Mesenchymal stem cell (in vitro differentiated cells and primary cell): ENCODE measurements at regions not wholly inside any gene's neighbourhood (a gene's known extent, or its start where the extent isn't known, plus 50 kb on each side); places are given as distances from the start of the nearest gene placed in this dataset.

Experiments used
- DNase-seq: peaks from one replicate; pipeline ENCODE4 v3.0.0-alpha.2; 2013
- H2AFZ ChIP-seq: one replicate; pipeline ENCODE4 v1.6.1; 2013; ENCODE audit warnings: low read depth, mild to moderate bottlenecking, control low read depth, inconsistent platforms, low read length, moderate library complexity
- H2AK5ac ChIP-seq: 2 replicates; pipeline ENCODE4 v1.6.1; 2013; ENCODE audit warnings: low read length, moderate library complexity, mild to moderate bottlenecking, inconsistent platforms; ENCODE audit not compliant: severe bottlenecking
- H2BK120ac ChIP-seq: one replicate; pipeline ENCODE4 v1.6.1; 2013; ENCODE audit warnings: low read depth, mild to moderate bottlenecking, inconsistent platforms, low read length, moderate library complexity
- H2BK12ac ChIP-seq, 2 experiments: one replicate each; pipeline ENCODE4 v1.6.1; 2013; ENCODE audit warnings: inconsistent platforms in 2 of 2, low read length in 2 of 2, mild to moderate bottlenecking in 2 of 2, moderate library complexity in 2 of 2, control low read depth in 1 of 2
- H2BK15ac ChIP-seq: one replicate; pipeline ENCODE4 v1.6.1; 2013; ENCODE audit warnings: mild to moderate bottlenecking, low read depth, inconsistent platforms; ENCODE audit not compliant: poor library complexity, severe bottlenecking
- H2BK5ac ChIP-seq: 2 replicates; pipeline ENCODE4 v1.6.1; 2013; ENCODE audit warnings: low read depth, mild to moderate bottlenecking, low read length, control low read depth, inconsistent platforms; ENCODE audit not compliant: poor library complexity, severe bottlenecking
- H3K14ac ChIP-seq, 2 experiments: one replicate each; pipeline ENCODE4 v1.6.1; 2013; ENCODE audit warnings: inconsistent platforms in 2 of 2, low read length in 2 of 2, control low read depth in 1 of 2, mild to moderate bottlenecking in 1 of 2, moderate library complexity in 1 of 2
- H3K18ac ChIP-seq, 2 experiments: one replicate each; pipeline ENCODE4 v1.6.1; 2013; ENCODE audit warnings: inconsistent platforms in 2 of 2, low read length in 2 of 2, control low read depth in 1 of 2, low read depth in 1 of 2, mild to moderate bottlenecking in 1 of 2
- H3K23ac ChIP-seq, 2 experiments: one replicate each; pipeline ENCODE4 v1.6.1; 2013; ENCODE audit warnings: inconsistent platforms in 2 of 2, low read length in 2 of 2, mild to moderate bottlenecking in 2 of 2, moderate library complexity in 2 of 2, control low read depth in 1 of 2
- H3K27ac ChIP-seq: 2 replicates; pipeline ENCODE4 v1.5.1; 2013; ENCODE audit warnings: mild to moderate bottlenecking, moderate library complexity, low read length, control low read depth, inconsistent platforms; ENCODE audit not compliant: poor library complexity, severe bottlenecking
- H3K27me3 ChIP-seq, 2 experiments: 2 replicates each; pipeline versions ENCODE4 v1.6.1 to v1.7.0; 2013; ENCODE audit warnings: low read length in 2 of 2, mild to moderate bottlenecking in 2 of 2, moderate library complexity in 2 of 2, control low read depth in 1 of 2, inconsistent platforms in 1 of 2; ENCODE audit not compliant: control insufficient read depth in 1 of 2, insufficient read depth in 1 of 2
- H3K36me3 ChIP-seq, 2 experiments: 2 replicates each; pipeline versions ENCODE4 v1.6.1 to v1.7.0; 2013; ENCODE audit warnings: low read length in 2 of 2, control low read depth in 1 of 2, inconsistent platforms in 1 of 2, low read depth in 1 of 2, mild to moderate bottlenecking in 1 of 2; ENCODE audit not compliant: insufficient read depth in 2 of 2, control insufficient read depth in 1 of 2
- H3K4ac ChIP-seq, 2 experiments: one replicate each; pipeline ENCODE4 v1.6.1; 2013; ENCODE audit warnings: inconsistent platforms in 2 of 2, low read length in 2 of 2, mild to moderate bottlenecking in 2 of 2, moderate library complexity in 2 of 2, control low read depth in 1 of 2, low read depth in 1 of 2
- H3K4me1 ChIP-seq: 2 replicates; pipeline ENCODE4 v1.6.1; 2013; ENCODE audit warnings: low read depth, low read length, control low read depth; ENCODE audit not compliant: control insufficient read depth, insufficient read depth
- H3K4me2 ChIP-seq: 2 replicates; pipeline ENCODE4 v1.6.1; 2013; ENCODE audit warnings: low read length, mild to moderate bottlenecking, inconsistent platforms; ENCODE audit not compliant: poor library complexity, severe bottlenecking
- H3K4me3 ChIP-seq, 2 experiments: 2 replicates each; pipeline versions ENCODE4 v1.5.1 to v1.7.0; 2013; ENCODE audit warnings: low read length in 2 of 2, mild to moderate bottlenecking in 2 of 2, control low read depth in 1 of 2, low read depth in 1 of 2; ENCODE audit not compliant: insufficient read depth in 1 of 2
- H3K79me1 ChIP-seq: replicated peaks from 2 replicates; pipeline ENCODE4 v1.6.1; 2013; ENCODE audit warnings: mild to moderate bottlenecking, control low read depth, low read length, inconsistent platforms; ENCODE audit not compliant: poor library complexity, severe bottlenecking
- H3K9ac ChIP-seq: 2 replicates; pipeline ENCODE4 v1.7.0; 2013; ENCODE audit warnings: mild to moderate bottlenecking, low read length, moderate library complexity
- H3K9me3 ChIP-seq: 2 replicates; pipeline ENCODE4 v1.7.0; 2013; ENCODE audit warnings: mild to moderate bottlenecking, low read length; ENCODE audit not compliant: control insufficient read depth
- H4K8ac ChIP-seq: one replicate; pipeline ENCODE4 v1.6.1; 2013; ENCODE audit warnings: inconsistent platforms, mild to moderate bottlenecking, low read length, moderate library complexity
- H4K91ac ChIP-seq: one replicate; pipeline ENCODE4 v1.6.1; 2013; ENCODE audit warnings: mild to moderate bottlenecking, low read length, inconsistent platforms
- WGBS: methylation state at CpG from one replicate; pipeline ENCODE4 v1.1.7; 2013; ENCODE audit warnings: mixed read lengths; 5-methylcytosine and 5-hydroxymethylcytosine counted together

GRCh38 chr17:72223866-72224291 lies 103.1 kb downstream of the SOX9 start:
- no peak overlapping the region for H2BK15ac ChIP-seq
- no peak overlapping the region for H3K4me3 ChIP-seq
- H3K4me2 ChIP-seq: no peak overlapping the region
- H2BK5ac ChIP-seq: no peak overlapping the region
- no peak overlapping the region for H2BK12ac ChIP-seq
- no peak overlapping the region for H3K27ac ChIP-seq
- H3K79me1 ChIP-seq: no peaks in the 10 kb centered on the region
- no peak for DNase-seq
- H2BK120ac ChIP-seq: no peak overlapping the region
- H3K9me3 ChIP-seq: no peaks in the 10 kb centered on the region
- H3K23ac ChIP-seq: no peak overlapping the region
- no peak overlapping the region for H3K4ac ChIP-seq
- H3K14ac ChIP-seq: peak overlapping the region in 1 of 2 experiments; percentile 28
- WGBS: 88% methylated on average over 11 of the region's 11 CpGs
- no peak overlapping the region for H4K8ac ChIP-seq
- H2AK5ac ChIP-seq: no peak overlapping the region
- H3K4me1 ChIP-seq: peaks cover 13% of the 10 kb centered on the region
- H2AFZ ChIP-seq: no peak overlapping the region
- peaks cover 23 to 39% of the 10 kb centered on the region in 2 experiments for H3K27me3 ChIP-seq
- no peak overlapping the region for H4K91ac ChIP-seq
- no peaks in the 10 kb centered on the region for H3K36me3 ChIP-seq
- no peak overlapping the region for H3K18ac ChIP-seq
- H3K9ac ChIP-seq: no peak overlapping the region

- H2AK5ac ChIP-seq: no peak overlapping the region
- no peak overlapping the region for H3K9ac ChIP-seq
- no peak overlapping the region for H3K18ac ChIP-seq
- H3K9me3 ChIP-seq: no peaks in the 10 kb centered on the region
- H2BK5ac ChIP-seq: no peak overlapping the region
- H3K79me1 ChIP-seq: no peaks in the 10 kb centered on the region
- no peak overlapping the region for H4K91ac ChIP-seq
- no peak overlapping the region for H4K8ac ChIP-seq
- H3K36me3 ChIP-seq: no peaks in the 10 kb centered on the region
- no peak overlapping the region for H2BK12ac ChIP-seq
- H3K4me1 ChIP-seq: no peaks in the 10 kb centered on the region
- no peak overlapping the region for H3K23ac ChIP-seq
- no peak overlapping the region for H2AFZ ChIP-seq
- WGBS: 90% methylated on average over 3 of the region's 3 CpGs
- H3K4me3 ChIP-seq: no peak overlapping the region
- H3K4ac ChIP-seq: no peak overlapping the region
- no peak overlapping the region for H2BK120ac ChIP-seq
- no peak overlapping the region for H3K14ac ChIP-seq
- H2BK15ac ChIP-seq: no peak overlapping the region
- no peak for DNase-seq
- H3K27me3 ChIP-seq: peaks cover 0 to 15% of the 10 kb centered on the region in 2 experiments
- H3K27ac ChIP-seq: no peak overlapping the region
- no peak overlapping the region for H3K4me2 ChIP-seq
Observed at GRCh38 chr17:72226322-72226721, 105.5 kb downstream of the SOX9 start.

- peaks cover 13 to 55% of the 10 kb centered on the region in 2 experiments for H3K27me3 ChIP-seq
- no peak overlapping the region for H2BK12ac ChIP-seq
- no peak overlapping the region for H3K4me3 ChIP-seq
- no peak overlapping the region for H2AFZ ChIP-seq
- H3K4me2 ChIP-seq: no peak overlapping the region
- H3K14ac ChIP-seq: no peak overlapping the region
- WGBS: 41% methylated on average over 2 of the region's 3 CpGs
- H3K9ac ChIP-seq: no peak overlapping the region
- no peak overlapping the region for H2BK5ac ChIP-seq
- H3K4me1 ChIP-seq: peaks cover 12% of the 10 kb centered on the region
- H3K9me3 ChIP-seq: no peaks in the 10 kb centered on the region
- no peak overlapping the region for H3K4ac ChIP-seq
- H3K27ac ChIP-seq: no peak overlapping the region
- no peaks in the 10 kb centered on the region for H3K36me3 ChIP-seq
- no peaks in the 10 kb centered on the region for H3K79me1 ChIP-seq
- DNase-seq: no peak
- no peak overlapping the region for H2AK5ac ChIP-seq
- H2BK120ac ChIP-seq: no peak overlapping the region
- no peak overlapping the region for H2BK15ac ChIP-seq
- no peak overlapping the region for H3K18ac ChIP-seq
- H3K23ac ChIP-seq: no peak overlapping the region
- H4K8ac ChIP-seq: no peak overlapping the region
- H4K91ac ChIP-seq: no peak overlapping the region
Observed at GRCh38 chr17:72233986-72234385, 113.2 kb downstream of the SOX9 start.

GRCh38 chr17:72234985-72235384 lies 114.2 kb downstream of the SOX9 start:
- no peak overlapping the region for H2BK12ac ChIP-seq
- H4K91ac ChIP-seq: no peak overlapping the region
- no peak for DNase-seq
- no peak overlapping the region for H2BK15ac ChIP-seq
- H3K4me3 ChIP-seq: no peak overlapping the region
- H3K9me3 ChIP-seq: no peaks in the 10 kb centered on the region
- 77% methylated on average over 5 of the region's 5 CpGs for WGBS
- no peak overlapping the region for H4K8ac ChIP-seq
- H3K36me3 ChIP-seq: no peaks in the 10 kb centered on the region
- H2BK5ac ChIP-seq: no peak overlapping the region
- H3K18ac ChIP-seq: no peak overlapping the region
- H3K23ac ChIP-seq: no peak overlapping the region
- H2AK5ac ChIP-seq: no peak overlapping the region
- H3K14ac ChIP-seq: no peak overlapping the region
- H3K4me1 ChIP-seq: peaks cover 12% of the 10 kb centered on the region
- peaks cover 13 to 55% of the 10 kb centered on the region in 2 experiments for H3K27me3 ChIP-seq
- no peaks in the 10 kb centered on the region for H3K79me1 ChIP-seq
- no peak overlapping the region for H2AFZ ChIP-seq
- H3K4me2 ChIP-seq: no peak overlapping the region
- no peak overlapping the region for H3K9ac ChIP-seq
- no peak overlapping the region for H3K4ac ChIP-seq
- H2BK120ac ChIP-seq: no peak overlapping the region
- no peak overlapping the region for H3K27ac ChIP-seq
